Neural crest cell (in vitro differentiated cells): ENCODE measurements at regions not wholly inside any gene's neighbourhood (a gene's known extent, or its start where the extent isn't known, plus 50 kb on each side); places are given as distances from the start of the nearest gene placed in this dataset.

Experiments used
- DNase-seq: peaks from one replicate; pipeline ENCODE4 v3.0.0; 2021; ENCODE audit warnings: low read depth, mixed read lengths, low spot score
- H3K27ac Mint-ChIP-seq: one replicate; pipeline ENCODE4 v1.8.0; 2021; ENCODE audit warnings: mild to moderate bottlenecking, mixed read lengths; ENCODE audit not compliant: unreplicated experiment
- H3K27me3 Mint-ChIP-seq: 2 replicates; pipeline ENCODE4 v1.8.0; 2021; ENCODE audit warnings: low read depth, mild to moderate bottlenecking, mixed read lengths
- H3K36me3 Mint-ChIP-seq: 2 replicates; pipeline ENCODE4 v1.8.0; 2021; ENCODE audit warnings: low read depth, mild to moderate bottlenecking, mixed read lengths
- H3K4me1 Mint-ChIP-seq: 2 replicates; pipeline ENCODE4 v1.8.0; 2021; ENCODE audit warnings: mixed read lengths
- H3K4me3 Mint-ChIP-seq: one replicate; pipeline ENCODE4 v1.8.0; 2021; ENCODE audit warnings: mild to moderate bottlenecking, mixed read lengths
- H3K9me3 Mint-ChIP-seq: 2 replicates; pipeline ENCODE4 v1.8.0; 2021; ENCODE audit warnings: mixed read lengths
- CTCF ChIP-seq: fragments of 200-600 bp; sonication (generic); conservative IDR thresholded peaks from 2 replicates; pipeline ENCODE4 v1.5.0; 2021; ENCODE audit warnings: antibody characterized with exemption, mild to moderate bottlenecking

- H3K36me3 Mint-ChIP-seq, result peaks cover 12% of the 10 kb centered on the region
- peak overlapping the region; percentile 40 for H3K27ac Mint-ChIP-seq
- H3K4me3 Mint-ChIP-seq, result no peak overlapping the region
- no peak for TF ChIP-seq CTCF
- H3K9me3 Mint-ChIP-seq, result peaks cover 11% of the 10 kb centered on the region
- no peak for DNase-seq
- H3K4me1 Mint-ChIP-seq, result peaks cover 36% of the 10 kb centered on the region
- H3K27me3 Mint-ChIP-seq, result no peaks in the 10 kb centered on the region
Measured at GRCh38 chr1:87194856-87195255, 133.8 kb upstream of the LMO4 start.

GRCh38 chr1:87196110-87196827 lies 132.4 kb upstream of the LMO4 start:
- Mint-ChIP-seq H3K27ac (no peak overlapping the region), H3K9me3 (peaks cover 9% of the 10 kb centered on the region), H3K36me3 (peaks cover 12% of the 10 kb centered on the region), H3K27me3 (no peaks in the 10 kb centered on the region), H3K4me1 (peaks cover 33% of the 10 kb centered on the region), H3K4me3 (no peak overlapping the region)
- no peak for TF ChIP-seq CTCF
- no peak for DNase-seq

GRCh38 chr1:87197156-87197555 lies 131.5 kb upstream of the LMO4 start:
- H3K27ac Mint-ChIP-seq, result no peak overlapping the region
- TF ChIP-seq CTCF, result no peak
- peaks cover 31% of the 10 kb centered on the region for H3K4me1 Mint-ChIP-seq
- no peak for DNase-seq
- no peak overlapping the region for H3K4me3 Mint-ChIP-seq
- H3K27me3 Mint-ChIP-seq, result no peaks in the 10 kb centered on the region
- H3K36me3 Mint-ChIP-seq, result peaks cover 12% of the 10 kb centered on the region
- peaks cover 9% of the 10 kb centered on the region for H3K9me3 Mint-ChIP-seq

- H3K27me3 Mint-ChIP-seq, result no peaks in the 10 kb centered on the region
- no peak for DNase-seq
- H3K36me3 Mint-ChIP-seq, result peaks cover 12% of the 10 kb centered on the region
- no peak for TF ChIP-seq CTCF
- peaks cover 9% of the 10 kb centered on the region for H3K9me3 Mint-ChIP-seq
- no peak overlapping the region for H3K4me3 Mint-ChIP-seq
- H3K27ac Mint-ChIP-seq, result no peak overlapping the region
- peaks cover 30% of the 10 kb centered on the region for H3K4me1 Mint-ChIP-seq
Measured at GRCh38 chr1:87197641-87198040, 131.0 kb upstream of the LMO4 start.

GRCh38 chr1:87200875-87201638 lies 127.6 kb upstream of the LMO4 start:
- DNase-seq, result no peak
- Mint-ChIP-seq H3K36me3 (no peaks in the 10 kb centered on the region), H3K27me3 (no peaks in the 10 kb centered on the region), H3K9me3 (no peaks in the 10 kb centered on the region), H3K4me3 (no peak overlapping the region), H3K27ac (peak overlapping the region; percentile 73), H3K4me1 (peaks cover 31% of the 10 kb centered on the region)
- TF ChIP-seq CTCF, result no peak
